HG03378 (cell line): ENCODE measurements at regions not wholly inside any gene's neighbourhood (a gene's known extent, or its start where the extent isn't known, plus 50 kb on each side); places are given as distances from the start of the nearest gene placed in this dataset.
"Not testable (repeated sequence)": the region's sequence is repeated elsewhere in the genome, so short reads cannot be mapped to it uniquely, and the experiment has no call there.

ENCODE experiments used
- ATAC-seq: cut with Tn5 transposase; IDR thresholded peaks from one replicate; pipeline ENCODE4 v1.9.1; 2021; ENCODE audit warnings: mild to moderate bottlenecking, moderate library complexity; ENCODE audit not compliant: unreplicated experiment

GRCh38 chr1:78203410-78203982 is 157.7 kb downstream of the GIPC2 start:
- ATAC-seq = not testable (repeated sequence)

- no peak for ATAC-seq
Measured at GRCh38 chr1:78210175-78210574, 164.4 kb downstream of the GIPC2 start.

- ATAC-seq = no peak
Measured at GRCh38 chr1:78211483-78212092, 165.8 kb downstream of the GIPC2 start.

DNA sequence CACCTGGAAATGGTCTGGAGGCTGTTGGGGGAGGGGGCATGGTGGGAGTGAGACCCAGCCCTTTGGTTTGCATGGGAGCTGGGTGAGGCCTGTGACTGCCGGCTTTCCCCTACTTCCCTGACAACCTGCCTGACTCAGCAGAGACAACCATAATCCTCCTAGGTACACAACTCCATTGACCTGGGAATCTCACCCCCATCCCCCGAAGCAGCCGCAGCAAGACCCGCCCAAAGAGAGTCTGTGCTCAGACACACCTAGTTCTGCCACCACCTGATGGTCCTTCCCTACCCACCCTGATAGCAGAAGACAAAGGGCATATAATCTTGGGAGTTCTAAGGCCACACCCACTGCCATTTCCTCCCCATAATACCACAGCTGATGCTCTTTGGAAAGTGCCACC is 168.6 kb downstream of the GIPC2 start:
- ATAC-seq = no peak

GRCh38 chr1:78222225-78222959 is 176.6 kb downstream of the GIPC2 start:
- ATAC-seq = no peak

- ATAC-seq = no peak
Measured at GRCh38 chr1:78222960-78223358, 177.2 kb downstream of the GIPC2 start.

- no peak for ATAC-seq
Measured at GRCh38 chr1:78223417-78224215, 177.8 kb downstream of the GIPC2 start.

DNA sequence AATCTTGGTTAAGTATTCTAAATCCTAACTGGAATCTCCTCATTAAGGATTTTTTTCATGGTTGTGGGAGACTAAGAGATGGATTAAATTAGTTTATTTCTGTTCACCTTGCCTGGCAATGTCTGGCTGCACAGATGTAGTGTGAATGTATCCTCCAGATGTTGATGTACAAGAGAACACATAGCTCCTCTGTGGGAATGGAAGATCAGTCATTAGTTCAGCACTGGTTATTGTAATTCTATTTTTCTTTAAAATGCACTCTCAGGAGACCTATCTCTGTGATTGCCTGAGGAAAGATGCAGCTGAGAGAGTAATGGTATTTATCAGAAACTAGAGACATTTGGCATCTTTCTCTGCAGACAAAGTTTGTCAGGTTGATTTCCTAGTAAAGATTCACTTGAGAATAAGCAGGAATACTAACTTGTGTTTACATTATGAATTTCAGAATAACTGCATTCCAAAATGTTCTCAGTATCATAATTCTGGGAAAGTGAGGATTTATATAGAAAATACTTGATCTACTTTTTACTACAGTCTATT is 178.6 kb downstream of the GIPC2 start:
- ATAC-seq = no peak

GRCh38 chr1:78224861-78225552 is 179.2 kb downstream of the GIPC2 start:
- no peak for ATAC-seq

DNA sequence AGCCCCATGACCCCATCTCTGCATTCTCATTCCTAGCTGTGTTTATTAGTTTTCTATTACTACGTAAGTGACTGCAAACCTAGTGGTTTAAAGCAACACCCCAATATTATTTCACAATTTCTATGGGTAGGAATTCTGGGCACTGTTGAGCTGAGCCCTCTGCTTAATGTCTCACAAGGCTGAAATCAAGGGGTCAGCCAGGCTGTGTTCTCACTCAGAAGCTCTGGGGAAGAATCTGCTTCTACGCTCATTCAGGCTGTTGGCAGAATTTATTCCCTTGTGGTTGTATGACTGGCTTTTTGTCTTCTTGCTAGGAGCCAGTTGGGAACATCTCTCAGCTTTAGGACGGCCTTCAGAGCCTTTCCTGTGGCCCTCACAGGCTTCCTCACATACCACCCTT is 181.0 kb downstream of the GIPC2 start:
- ATAC-seq = no peak

GRCh38 chr1:78227705-78228635 is 182.2 kb downstream of the GIPC2 start:
- ATAC-seq = no peak

DNA sequence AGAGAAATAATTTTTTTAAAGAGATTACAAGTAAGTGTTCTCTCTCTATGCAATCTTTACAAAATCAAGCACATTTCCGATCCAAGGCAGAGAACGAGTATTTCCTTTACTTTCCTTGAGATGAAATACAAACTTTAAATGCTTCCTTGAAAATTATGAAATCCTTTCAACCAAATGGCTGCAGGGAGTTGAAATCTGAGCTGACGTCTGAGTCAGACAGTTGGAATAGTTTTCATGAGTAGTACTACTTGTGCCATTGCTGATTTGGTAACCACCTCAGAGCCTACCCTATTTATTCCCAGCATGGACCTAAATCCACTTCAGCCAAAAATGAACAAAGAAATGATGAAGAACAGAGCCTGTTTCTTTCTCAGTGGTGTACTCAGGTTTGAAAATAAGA is 183.6 kb downstream of the GIPC2 start:
- ATAC-seq = no peak

GRCh38 chr1:78231477-78231876 is 185.7 kb downstream of the GIPC2 start:
- no peak for ATAC-seq

DNA sequence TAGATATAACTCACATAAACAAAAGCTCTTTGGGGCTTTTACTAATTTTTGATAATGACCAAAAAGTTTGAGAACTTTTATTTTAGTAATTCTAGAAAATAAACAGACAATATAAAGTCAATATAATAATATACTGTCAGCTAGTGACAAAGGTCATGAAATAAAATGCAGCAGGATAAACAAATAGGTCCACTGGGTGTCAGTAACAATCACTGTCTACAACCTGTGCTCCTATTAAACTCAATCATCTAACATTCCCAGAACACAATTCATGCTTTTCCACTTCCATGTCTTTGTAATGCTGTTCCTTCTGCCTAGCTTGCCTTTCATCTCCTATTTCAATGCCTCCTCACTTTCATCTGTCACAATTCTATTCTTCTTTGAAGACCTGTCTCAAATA is 186.1 kb downstream of the GIPC2 start:
- ATAC-seq = no peak

GRCh38 chr1:78232630-78233029 is 186.9 kb downstream of the GIPC2 start:
- ATAC-seq = no peak

- no peak for ATAC-seq
Measured at GRCh38 chr1:78234496-78234895, 188.7 kb downstream of the GIPC2 start.

GRCh38 chr1:78236716-78237115 is 190.9 kb downstream of the GIPC2 start:
- ATAC-seq = no peak

DNA sequence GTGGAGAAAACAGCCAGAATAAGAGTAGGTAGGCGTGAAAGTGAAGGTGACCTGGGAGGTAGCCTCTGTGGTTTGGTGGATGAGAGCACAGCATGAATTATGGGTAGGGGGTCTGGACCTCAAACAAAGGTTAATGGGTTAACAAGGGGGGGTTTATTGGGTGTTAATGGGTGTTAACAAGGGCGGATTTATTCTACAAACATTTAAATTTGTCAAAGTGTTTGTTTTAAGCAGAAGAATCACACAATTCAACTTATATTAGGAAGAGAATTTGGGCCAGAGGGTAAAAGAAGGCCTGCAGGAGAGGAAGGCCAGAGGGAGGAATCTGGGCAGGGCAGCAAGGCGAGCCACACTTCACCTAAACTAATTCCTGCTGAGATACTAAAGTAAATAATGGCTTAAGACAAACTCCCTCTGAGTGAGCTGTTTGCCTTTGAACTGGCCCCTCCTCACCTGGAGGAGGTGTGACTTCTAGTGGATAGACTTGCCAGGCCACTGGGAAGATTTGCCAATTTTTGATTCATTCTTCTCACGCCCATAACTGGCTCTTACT is 191.7 kb downstream of the GIPC2 start:
- no peak for ATAC-seq

DNA sequence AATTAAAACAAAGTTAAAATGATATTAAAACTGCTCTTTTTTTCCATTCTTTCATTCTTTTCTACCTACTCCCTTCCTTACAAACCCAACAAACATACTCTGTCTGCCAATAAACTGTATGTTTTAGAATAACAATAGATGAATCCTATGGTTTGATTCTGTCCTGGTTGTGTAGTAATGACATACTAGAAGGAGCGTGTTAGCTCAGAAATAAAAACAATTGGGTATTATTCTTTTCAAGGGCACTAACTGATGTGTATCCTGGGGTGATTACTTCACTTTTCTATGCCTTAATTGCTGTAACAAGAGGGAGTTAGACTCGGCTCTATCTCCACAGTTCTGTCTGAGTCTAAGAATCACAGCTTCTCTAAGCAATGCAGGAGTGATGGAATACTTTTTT is 194.4 kb downstream of the GIPC2 start:
- ATAC-seq = no peak
